GM23338 (cell line): ENCODE measurements at regions not wholly inside any gene's neighbourhood (a gene's known extent, or its start where the extent isn't known, plus 50 kb on each side); places are given as distances from the start of the nearest gene placed in this dataset.

Source experiments
- CREB1 ChIP-seq: fragments of 250-450 bp; sonication (Bioruptor Pico); IDR thresholded peaks from 2 replicates; pipeline ENCODE4 v1.5.0; 2020; ENCODE audit warnings: low read depth, mild to moderate bottlenecking, moderate library complexity
- ETS1 ChIP-seq: IDR thresholded peaks from 2 replicates; pipeline ENCODE4 v1.6.1; 2016; ENCODE audit warnings: antibody characterized with exemption
- EZH2 ChIP-seq: fragments of 200-600 bp; sonication (generic); IDR thresholded peaks from one replicate; pipeline ENCODE4 v1.8.0; 2017; ENCODE audit warnings: antibody characterized with exemption, mild to moderate bottlenecking, low read depth; ENCODE audit not compliant: unreplicated experiment
- EZH2phosphoT487 ChIP-seq: fragments of 200-600 bp; sonication (generic); IDR thresholded peaks from one replicate; pipeline ENCODE4 v1.8.1; 2018; ENCODE audit warnings: antibody characterized with exemption; ENCODE audit not compliant: unreplicated experiment
- STAT1 ChIP-seq: IDR thresholded peaks from one replicate; pipeline ENCODE4 v1.6.1; 2016; ENCODE audit warnings: antibody characterized with exemption; ENCODE audit not compliant: unreplicated experiment
- ZNF331 ChIP-seq: fragments of 250-450 bp; sonication (Bioruptor Pico); IDR thresholded peaks from 2 replicates; pipeline ENCODE4 v1.5.0; 2020; ENCODE audit warnings: low read depth, mild to moderate bottlenecking, moderate library complexity
- ZNF462 ChIP-seq: fragments of 250-450 bp; sonication (Bioruptor Pico); IDR thresholded peaks from 2 replicates; pipeline ENCODE4 v1.5.0; 2020; ENCODE audit warnings: mild to moderate bottlenecking, moderate library complexity
- TF ChIP-seq, protein P1 (sequence below), 2 experiments: fragments of 200-600 bp in 1 of 2; sonication (generic) in 1 of 2; conservative IDR thresholded peaks; 2 replicates each; pipeline versions ENCODE4 v1.5.1 to v1.6.1; 2016 to 2017; ENCODE audit warnings: antibody characterized with exemption in 2 of 2, low read depth in 2 of 2, mild to moderate bottlenecking in 2 of 2, moderate library complexity in 1 of 2

- TF ChIP-seq ZNF462 (CRISPR knock-in tag) (no peak), EZH2 (no peak), EZH2phosphoT487 (no peak), ZNF331 (CRISPR knock-in tag) (no peak), CREB1 (CRISPR knock-in tag) (no peak), ETS1 (no peak), STAT1 (no peak)
- TF ChIP-seq, protein P1, sequence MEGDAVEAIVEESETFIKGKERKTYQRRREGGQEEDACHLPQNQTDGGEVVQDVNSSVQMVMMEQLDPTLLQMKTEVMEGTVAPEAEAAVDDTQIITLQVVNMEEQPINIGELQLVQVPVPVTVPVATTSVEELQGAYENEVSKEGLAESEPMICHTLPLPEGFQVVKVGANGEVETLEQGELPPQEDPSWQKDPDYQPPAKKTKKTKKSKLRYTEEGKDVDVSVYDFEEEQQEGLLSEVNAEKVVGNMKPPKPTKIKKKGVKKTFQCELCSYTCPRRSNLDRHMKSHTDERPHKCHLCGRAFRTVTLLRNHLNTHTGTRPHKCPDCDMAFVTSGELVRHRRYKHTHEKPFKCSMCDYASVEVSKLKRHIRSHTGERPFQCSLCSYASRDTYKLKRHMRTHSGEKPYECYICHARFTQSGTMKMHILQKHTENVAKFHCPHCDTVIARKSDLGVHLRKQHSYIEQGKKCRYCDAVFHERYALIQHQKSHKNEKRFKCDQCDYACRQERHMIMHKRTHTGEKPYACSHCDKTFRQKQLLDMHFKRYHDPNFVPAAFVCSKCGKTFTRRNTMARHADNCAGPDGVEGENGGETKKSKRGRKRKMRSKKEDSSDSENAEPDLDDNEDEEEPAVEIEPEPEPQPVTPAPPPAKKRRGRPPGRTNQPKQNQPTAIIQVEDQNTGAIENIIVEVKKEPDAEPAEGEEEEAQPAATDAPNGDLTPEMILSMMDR (conservative IDR thresholded peaks at IDR 0.05; ENCODE audit: low read depth in 2 of 2), result no peak
Observed at GRCh38 chr20:63107449-63108200, 100.9 kb upstream of the BHLHE23 start (continued).
